HG02885 (cell line): ENCODE measurements at regions not wholly inside any gene's neighbourhood (a gene's known extent, or its start where the extent isn't known, plus 50 kb on each side); places are given as distances from the start of the nearest gene placed in this dataset.

ENCODE experiments used
- ATAC-seq: cut with Tn5 transposase; IDR thresholded peaks from one replicate; pipeline ENCODE4 v1.9.1; 2021; ENCODE audit warnings: mild to moderate bottlenecking; ENCODE audit not compliant: unreplicated experiment, poor library complexity

GRCh38 chr22:27514601-27515523 is 286.7 kb downstream of the MN1 start:
- no peak for ATAC-seq

GRCh38 chr22:27517361-27518155 is 284.0 kb downstream of the MN1 start:
- no peak for ATAC-seq

DNA sequence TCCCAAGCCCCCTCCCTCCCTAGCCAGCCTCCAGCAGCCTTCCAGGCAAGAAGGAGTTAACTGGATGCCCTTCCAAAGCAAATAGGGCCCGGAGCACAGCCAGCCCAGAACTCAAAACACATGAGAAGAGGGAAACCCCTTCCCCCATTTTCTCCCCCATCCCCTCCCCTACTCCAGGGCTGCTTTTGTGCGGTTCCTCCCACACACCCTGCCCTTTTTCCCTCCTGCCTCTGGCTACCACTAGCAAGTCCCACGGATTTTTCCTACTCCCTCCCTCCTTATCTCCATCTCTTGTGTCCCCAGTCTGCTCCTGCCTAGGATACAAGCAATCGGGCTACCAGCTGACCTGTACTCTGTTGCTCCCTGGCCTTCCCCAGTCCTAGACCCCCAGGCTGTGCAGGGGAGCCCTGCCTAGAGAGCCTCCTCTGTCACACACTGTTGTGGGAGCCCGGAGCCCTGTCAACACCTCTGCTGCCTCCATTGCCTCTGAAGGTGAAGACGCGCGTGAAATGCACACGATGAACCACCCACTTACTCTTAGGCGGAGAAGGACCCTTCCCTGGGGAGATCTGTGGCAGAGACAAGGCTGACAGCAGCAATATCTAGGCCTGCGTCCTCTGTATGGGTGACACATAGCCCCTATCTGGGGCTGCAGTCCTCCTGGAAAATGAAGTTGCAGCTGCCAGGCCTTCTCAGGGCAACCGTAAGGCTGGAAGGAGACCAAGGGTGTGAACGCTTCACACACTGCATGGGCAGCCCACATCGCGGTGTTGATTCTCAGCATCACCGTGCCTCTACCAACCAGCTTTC is 282.8 kb downstream of the MN1 start:
- no peak for ATAC-seq

DNA sequence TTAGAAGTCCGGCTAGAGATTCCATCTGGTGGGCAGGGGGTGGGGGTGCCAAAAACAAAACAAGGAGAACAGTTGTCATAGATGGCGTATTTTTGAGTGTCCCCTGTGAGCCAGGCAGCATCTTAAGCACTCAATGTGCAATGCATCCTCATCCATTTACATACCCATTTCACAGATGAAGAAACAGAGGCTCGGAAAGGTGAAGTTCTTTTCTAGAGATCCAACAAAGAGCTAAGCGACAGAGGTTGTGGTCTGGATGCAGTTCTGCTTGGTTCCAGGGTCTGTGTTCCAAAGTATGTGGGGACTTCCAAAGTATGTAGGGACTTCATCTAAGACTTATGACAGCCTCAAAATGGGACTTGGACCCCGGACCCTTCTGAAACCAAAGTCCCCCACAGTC is 277.8 kb downstream of the MN1 start:
- ATAC-seq, result no peak

DNA sequence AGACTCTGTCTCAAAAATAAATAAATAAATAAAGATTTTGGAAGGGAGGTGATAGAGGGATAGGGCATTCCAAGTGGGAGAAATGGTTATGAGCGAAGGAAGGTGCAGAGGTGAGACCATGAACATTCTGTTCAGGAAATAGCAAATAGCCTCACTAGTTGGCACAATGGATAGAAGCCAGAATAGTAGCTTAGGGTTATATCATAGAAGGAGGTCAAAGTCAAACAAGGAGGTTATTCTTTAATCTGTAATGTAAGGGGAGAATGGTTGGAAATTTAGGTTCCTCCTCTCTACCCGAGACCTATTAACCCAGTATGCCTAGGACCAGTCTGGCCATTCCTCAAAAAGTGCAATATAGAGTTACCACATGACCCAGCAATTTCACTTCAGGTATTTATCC is 275.8 kb downstream of the MN1 start:
- ATAC-seq, result no peak

- ATAC-seq, result no peak
Measured at GRCh38 chr22:27526901-27527300, 274.7 kb downstream of the MN1 start.

DNA sequence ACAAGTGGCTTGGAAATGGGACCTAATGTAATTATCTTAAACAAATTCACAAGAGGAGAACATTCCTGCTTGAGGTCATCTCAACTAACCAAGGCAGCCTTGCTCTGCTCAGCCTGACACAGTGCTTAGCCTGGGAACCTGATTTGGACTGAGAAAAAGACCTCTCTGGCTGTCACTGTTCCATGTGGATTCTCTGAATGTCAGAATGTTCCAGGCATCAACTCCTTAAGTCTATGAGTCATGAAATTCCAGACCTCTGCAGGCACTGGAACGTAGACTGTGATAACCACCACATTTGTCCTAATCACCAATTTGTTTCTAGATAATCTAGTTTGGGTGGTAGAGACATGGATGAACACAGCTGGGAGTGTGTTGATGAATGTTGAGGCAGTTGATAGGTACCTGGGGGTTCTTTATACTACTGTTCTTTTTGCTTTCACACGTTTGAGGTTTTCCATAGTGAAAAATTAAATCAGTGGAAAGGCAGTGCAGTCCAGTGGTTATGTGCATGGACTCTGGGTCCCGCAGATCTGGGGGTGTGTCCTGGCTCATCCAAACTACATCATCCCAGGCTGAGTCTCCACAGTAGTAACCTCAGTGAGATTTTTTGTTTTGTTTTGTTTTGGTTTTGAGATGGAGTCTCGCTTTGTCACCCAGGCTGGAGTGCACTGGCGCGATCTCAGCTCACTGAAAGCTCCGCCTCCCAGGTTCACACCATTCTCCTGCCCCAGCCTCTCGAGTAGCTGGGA is 269.6 kb downstream of the MN1 start:
- ATAC-seq, result no peak

GRCh38 chr22:27533105-27533745 is 268.3 kb downstream of the MN1 start:
- ATAC-seq, result no peak

- ATAC-seq, result no peak
Measured at GRCh38 chr22:27534720-27535125, 266.8 kb downstream of the MN1 start.

DNA sequence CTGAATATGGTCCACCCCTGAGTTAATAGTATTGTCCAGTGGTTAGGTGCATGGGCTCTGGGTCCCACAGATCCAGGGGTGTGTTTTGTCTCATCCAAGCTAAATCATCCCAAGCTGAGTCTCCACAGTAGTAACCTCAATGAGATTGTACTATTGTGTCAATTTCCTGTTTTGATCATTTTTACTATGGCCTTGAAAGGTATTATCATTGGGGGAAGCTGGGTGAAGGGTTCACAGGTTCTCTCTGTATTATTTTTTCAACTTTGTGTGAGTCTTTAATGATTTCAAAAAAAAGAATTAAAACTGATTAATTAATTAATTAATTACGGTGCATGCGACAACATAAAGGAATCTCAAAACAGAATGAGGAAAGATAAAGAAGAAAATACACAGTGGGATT is 266.1 kb downstream of the MN1 start:
- ATAC-seq, result no peak

DNA sequence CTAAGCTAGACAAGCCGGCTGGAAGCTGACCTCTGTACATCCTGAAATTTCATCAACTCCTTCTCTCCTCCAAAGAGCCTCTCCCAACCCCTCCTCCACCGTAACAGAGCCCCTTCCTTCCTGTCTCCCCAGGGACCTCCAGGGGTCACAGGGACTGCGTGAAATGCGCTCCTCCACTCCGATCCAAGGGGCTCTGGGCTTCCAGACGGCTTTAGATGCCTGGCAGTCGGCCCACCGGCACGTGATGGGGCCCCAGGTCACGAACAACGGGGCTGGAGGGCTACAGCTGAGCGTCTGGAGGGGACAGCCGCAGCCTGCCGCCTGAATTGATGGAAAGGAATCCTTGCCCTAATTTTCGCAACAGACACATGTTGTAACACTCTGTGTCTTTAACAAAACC is 264.1 kb downstream of the MN1 start:
- no peak for ATAC-seq

- ATAC-seq, result no peak
Measured at GRCh38 chr22:27538666-27539065, 262.9 kb downstream of the MN1 start.

DNA sequence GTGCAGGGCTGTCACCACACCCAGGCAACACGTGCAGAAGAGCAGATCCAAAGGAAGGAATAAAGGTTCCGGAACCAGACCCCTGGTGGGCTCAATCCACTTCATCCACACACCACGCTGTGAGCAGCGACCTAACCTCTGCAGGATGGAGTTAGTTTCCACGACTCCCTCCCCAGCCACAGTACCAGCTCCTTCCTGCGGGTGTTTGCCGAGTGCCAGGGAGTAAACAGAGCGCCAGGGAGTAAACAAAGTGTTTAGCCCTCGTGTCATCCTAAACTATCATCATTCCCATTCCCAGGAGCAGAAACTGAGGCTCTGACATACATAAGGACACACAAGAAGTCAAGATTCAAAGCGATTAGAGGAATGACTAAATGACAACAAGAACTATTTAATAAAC is 261.3 kb downstream of the MN1 start:
- ATAC-seq, result no peak

GRCh38 chr22:27540656-27541396 is 260.7 kb downstream of the MN1 start:
- ATAC-seq, result no peak

DNA sequence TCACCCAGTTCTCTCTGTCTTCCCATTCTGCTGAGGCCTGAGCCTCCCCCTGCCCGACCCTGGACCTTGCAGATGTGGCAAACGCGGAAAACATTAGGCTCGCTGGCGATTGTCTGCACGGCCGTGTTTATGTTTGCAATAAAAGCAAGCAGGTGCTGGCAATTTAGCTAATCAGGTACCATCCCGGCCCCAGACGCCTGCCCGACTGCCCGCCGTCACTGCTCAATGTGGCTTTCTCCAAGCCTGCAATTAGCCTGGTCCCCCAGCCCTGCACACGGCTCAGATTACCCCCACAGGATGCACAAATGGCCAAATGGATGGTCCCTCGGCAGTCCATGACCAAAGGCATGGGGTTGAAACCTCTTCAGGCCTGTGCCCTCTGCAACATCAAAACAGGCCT is 259.7 kb downstream of the MN1 start:
- no peak for ATAC-seq

- no peak for ATAC-seq
Measured at GRCh38 chr22:27542602-27543001, 259.0 kb downstream of the MN1 start.

- no peak for ATAC-seq
Measured at GRCh38 chr22:27543460-27543859, 258.1 kb downstream of the MN1 start.

GRCh38 chr22:27545085-27545484 is 256.5 kb downstream of the MN1 start:
- ATAC-seq, result no peak
